Sigmoid colon (tissue), 4 donors: ENCODE measurements at regions not wholly inside any gene's neighbourhood (a gene's known extent, or its start where the extent isn't known, plus 50 kb on each side); places are given as distances from the start of the nearest gene placed in this dataset.

Experiments
- POLR2A ChIP-seq, 2 donors: fragments of 450-650 bp; IDR thresholded peaks; one replicate each; pipeline ENCODE4 v1.6.1; 2016; ENCODE audit warnings: antibody characterized with exemption in 2 of 2, mild to moderate bottlenecking in 2 of 2, moderate library complexity in 2 of 2
- POLR2AphosphoS5 ChIP-seq, 4 donors: sonication (generic); formaldehyde crosslinking; IDR thresholded peaks; one replicate each; pipeline ENCODE4 v1.6.1; 2017; ENCODE audit warnings: antibody characterized with exemption in 4 of 4
- TF ChIP-seq, protein P1 (sequence below), 4 experiments: fragments of 450-650 bp in 3 of 4; fragments of 200-600 bp in 1 of 4; IDR thresholded peaks; one replicate each; pipeline ENCODE4 v1.5.1; 2016 to 2019; ENCODE audit warnings: antibody characterized with exemption in 4 of 4, mild to moderate bottlenecking in 3 of 4, moderate library complexity in 2 of 4

DNA sequence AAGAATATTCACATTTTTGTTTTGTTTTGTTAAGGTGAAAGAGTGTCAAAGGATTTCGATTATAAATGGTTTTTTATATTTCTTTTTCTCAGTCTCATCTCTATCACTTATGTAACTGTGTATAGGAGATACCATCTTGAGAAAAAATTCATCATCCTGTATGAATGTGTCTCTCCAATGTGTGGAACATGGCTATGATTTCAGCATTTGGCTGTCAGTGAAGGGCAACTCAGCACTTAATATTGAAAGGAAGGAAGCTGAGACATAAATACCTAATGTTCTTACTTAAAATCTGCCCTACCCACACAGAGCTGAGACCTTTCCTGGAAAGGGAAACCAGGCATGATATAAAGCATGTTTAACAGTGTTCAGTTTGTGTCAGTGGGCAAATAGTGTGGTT, 474.2 kb upstream of the RIOK2 start:
- TF ChIP-seq, protein P1, sequence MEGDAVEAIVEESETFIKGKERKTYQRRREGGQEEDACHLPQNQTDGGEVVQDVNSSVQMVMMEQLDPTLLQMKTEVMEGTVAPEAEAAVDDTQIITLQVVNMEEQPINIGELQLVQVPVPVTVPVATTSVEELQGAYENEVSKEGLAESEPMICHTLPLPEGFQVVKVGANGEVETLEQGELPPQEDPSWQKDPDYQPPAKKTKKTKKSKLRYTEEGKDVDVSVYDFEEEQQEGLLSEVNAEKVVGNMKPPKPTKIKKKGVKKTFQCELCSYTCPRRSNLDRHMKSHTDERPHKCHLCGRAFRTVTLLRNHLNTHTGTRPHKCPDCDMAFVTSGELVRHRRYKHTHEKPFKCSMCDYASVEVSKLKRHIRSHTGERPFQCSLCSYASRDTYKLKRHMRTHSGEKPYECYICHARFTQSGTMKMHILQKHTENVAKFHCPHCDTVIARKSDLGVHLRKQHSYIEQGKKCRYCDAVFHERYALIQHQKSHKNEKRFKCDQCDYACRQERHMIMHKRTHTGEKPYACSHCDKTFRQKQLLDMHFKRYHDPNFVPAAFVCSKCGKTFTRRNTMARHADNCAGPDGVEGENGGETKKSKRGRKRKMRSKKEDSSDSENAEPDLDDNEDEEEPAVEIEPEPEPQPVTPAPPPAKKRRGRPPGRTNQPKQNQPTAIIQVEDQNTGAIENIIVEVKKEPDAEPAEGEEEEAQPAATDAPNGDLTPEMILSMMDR (IDR thresholded peaks at IDR 0.05): no peak
- no peak for TF ChIP-seq POLR2A (IDR thresholded peaks at IDR 0.05)
- TF ChIP-seq POLR2AphosphoS5 (IDR thresholded peaks at IDR 0.05): no peak
